Inflammatory macrophage (primary cell): ENCODE measurements at regions not wholly inside any gene's neighbourhood (a gene's known extent, or its start where the extent isn't known, plus 50 kb on each side); places are given as distances from the start of the nearest gene placed in this dataset.
A peak's percentile ranks its signal among the peaks of the same experiment; 100 is the strongest.

ENCODE experiments used
- DNase-seq, 2 donors: peaks; one replicate each; pipeline ENCODE4 v3.0.0-alpha.2; 2020 to 2022

DNA sequence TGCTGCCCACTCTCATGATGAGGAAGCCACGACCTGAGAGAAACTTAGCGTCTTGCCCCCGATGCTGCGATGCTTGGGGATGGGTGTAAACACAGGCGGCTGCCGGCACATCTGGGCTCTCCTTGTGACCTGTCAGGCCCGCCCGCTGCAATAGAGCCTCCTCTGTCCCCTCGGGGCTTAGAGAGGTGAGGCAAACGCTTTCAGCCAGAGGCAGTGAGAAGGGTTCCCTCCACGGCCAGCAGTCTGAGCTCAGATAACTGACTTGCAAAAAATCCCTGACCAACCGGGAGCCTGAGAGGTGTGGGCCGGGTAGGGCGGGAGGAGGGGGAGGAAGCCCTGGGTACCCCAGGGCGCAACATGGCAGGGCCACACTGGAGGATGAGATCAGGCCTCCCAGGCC, 260.6 kb downstream of the C16orf95 start:
- no peak for DNase-seq

DNA sequence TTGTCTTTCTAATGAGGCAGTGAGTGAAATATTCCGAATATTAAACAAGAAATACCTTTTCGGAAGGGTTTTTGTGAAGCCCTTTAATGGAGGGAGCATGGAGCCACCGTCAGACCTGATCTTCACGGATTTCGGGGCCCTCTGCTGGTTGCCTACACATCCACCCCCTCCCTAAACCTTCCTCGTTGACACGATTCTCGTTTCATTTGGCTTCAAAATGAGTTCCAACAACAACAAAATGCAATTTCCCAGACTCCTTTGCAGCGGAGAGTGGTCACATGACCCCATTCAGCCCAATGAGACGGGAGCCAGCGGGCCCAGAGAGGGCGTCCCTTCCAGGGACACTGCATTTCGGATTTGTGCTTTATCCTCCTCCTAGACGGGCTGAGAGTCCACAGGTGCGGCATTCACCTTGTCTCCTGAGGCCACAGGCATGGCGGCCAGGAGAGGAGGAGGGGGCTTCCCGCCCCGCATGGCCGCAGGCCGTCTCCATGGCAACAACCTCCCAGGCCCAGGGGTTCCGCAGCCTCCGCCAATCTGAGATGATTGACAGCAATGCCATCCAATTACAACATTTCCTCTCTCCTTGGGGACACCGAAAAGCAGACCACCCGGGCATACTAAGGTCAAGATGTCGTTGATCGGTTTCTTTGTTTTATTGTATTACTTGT, 259.8 kb downstream of the C16orf95 start:
- DNase-seq: no peak

DNA sequence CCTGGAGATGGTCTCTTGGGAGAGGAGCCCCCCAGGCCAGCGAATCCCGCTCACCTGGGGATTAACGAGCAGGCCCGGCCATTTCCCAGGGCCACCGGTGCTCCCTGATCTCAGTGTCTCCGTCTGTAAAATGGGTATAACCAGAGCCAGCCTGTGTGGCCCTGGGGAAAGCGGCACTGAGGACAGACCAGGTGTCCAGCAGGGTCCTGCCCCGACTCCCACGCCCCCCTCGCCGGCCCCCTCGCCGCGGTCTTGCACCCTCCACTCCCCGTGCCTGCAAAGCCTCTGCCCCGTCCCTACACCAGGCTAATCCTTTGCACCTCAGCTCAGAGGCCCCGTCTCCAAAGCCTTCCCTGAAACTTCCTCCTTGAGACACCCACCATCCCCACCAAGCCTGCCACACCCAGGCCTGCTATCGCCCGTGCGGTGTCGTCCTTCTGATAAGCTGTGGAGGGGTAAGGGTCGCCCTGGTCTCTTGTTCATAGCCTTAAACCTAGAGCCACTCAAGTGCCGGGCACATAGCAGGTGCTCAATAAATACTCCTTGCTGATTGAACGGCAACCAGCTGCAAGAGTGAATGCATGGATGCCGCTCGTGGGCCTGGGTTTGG, 259.1 kb downstream of the C16orf95 start:
- no peak for DNase-seq

DNA sequence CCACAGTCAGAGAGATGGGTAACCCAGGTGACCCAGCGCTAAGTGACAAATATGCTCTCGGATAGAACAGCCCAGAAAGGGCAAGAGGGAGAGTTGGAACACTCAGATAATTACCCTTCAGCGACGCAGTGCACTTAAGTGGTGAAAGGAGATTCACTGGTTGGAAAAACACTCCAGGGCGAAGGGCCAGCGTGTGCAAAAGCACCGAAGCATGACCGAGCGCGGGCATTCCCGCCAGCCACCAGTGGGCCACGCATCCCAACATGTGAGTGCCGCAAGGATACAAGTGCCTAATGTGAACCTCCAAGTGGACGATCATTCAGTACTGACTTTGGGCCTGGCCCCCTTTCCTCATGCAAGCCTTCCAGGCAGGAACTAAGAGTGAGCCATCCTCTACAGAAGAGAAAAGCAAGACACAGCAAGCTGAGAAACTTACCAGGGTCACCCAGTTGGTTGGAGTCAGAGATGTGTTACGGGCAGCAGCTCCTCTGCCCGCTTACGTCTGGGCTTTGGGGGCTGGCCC, 258.4 kb downstream of the C16orf95 start:
- no peak for DNase-seq

DNA sequence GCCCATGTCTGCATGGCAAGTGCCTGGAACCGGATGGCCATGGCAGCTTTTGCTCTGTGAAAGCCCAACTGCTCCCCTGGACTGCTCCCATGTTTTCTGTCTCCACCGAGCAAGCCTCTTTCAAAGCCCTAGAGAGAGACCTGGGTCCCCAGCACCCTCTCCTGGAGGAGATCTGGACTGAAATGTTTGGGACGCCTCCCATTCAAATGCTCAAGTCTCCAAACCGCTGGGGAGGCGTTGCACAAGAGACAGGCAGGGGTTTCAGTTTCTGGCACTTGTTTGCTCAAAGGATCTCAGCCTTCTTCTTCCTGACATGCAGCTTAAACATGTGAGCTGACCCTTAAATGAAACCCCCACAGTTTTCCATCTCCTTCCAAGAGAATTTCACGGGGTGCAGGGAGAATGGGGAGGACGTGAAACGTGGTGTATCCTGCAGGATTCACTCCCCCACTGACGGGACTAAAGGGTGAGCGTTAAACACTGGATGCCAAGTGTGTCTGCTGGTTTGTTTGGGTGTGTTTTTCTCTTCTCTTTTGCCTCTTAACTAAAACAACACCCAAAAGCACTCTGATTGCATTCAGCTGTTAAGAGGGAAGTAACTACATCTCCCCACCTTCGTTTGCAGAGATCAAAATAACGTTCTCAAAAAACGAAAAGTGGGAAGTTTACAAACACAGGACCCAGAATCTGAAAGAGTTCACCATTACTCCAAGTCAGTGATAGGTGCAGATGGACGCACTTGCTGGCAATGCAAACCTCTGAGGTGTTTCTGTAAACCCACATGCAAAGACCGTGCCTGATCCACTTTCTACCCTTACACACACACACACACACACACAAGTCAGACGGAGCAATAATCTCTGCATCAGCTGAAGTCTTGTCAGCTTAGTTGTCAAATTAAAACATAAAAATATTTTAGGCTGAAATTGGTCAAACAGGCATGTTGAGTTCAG, 256.9 kb downstream of the C16orf95 start:
- peak; percentile 15 to 36 for DNase-seq

DNA sequence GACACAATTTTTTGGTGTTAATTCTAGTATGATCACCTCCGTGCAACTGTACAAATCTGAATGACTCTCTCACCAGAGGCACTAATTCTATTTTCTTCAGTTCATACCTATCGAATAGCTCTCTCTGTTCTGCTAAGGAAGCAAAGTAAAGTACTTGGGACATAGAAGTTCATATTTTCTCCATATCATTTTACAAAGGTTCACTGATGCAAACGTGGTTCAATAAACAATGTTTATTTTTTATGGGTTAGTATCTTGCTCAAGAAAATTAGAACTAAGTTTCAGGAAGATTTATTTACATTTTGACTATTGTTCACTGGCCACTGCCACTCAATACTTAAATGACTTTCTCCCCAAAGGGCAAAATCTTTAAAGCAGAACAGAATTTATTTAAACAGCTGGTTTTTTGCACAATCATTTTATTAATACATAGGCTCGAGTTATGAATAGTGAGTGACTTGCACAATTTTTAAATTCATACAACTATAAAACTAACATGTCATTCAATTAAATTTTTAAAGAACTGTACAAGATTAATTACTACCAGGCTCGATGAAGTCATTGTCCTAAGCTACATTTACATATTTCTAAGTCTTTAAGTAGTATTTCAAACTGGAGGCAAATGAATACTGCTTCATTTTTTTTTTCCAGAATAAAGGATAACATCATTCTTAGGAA, 255.8 kb downstream of the C16orf95 start:
- DNase-seq: no peak

DNA sequence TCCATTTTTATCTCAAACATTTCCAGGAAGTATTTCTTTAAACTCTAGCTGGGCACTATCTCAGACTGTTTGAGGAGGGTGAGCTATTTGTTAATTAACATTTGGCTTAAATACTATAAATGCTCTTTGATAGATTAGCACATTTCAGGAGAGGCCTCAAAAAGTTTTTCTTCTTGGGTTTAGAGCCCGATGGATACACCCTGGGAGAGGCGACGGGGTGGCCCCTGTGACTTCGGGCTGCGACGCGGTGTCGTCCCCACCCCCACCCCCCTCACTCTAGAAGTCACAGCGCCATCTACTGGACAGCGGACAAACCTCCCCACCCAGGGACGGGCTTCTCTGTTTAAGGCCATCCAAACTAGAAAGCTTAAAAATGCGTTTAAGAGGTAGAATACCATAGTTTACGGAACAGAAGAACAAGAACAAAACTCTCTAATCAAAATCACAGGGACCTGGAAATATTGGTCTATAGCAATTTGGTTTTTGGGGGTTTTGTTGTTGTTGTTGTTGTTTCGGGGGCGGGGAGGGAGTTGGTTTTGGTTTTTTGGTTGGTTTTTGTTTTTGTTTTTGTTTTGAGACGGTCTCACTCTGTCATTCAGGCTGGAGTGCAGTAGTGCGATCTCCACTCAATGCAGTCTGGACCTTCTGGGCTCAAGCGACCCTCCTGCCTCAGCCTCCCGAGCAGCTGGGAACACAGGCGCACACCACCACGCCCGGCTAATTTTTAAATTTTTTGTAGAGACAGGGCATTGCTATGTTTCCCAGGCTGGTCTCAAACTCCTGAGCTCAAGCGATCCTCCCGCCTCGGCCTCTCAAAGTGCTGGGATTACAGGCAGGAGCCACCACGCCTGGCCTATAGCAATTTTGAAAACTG, 254.4 kb downstream of the C16orf95 start:
- peak; percentile 75 to 77 for DNase-seq

DNA sequence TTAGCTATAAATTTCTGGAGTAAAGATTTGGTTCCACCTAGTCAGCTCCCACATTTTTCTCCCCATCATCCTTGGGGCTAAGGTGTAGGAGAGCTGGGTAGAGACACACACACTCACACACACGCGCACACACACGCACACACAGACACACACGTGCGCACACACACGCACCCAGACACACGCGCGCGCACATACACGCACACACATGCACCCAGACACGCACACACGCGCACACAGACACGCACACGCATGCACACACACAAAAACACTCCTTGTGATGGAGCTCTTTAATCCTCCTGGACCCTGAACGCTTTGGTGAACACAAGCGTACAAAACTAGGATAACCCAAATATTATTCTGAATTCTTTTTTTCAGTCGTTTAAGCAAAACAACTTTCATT, 253.6 kb downstream of the C16orf95 start:
- no peak for DNase-seq

DNA sequence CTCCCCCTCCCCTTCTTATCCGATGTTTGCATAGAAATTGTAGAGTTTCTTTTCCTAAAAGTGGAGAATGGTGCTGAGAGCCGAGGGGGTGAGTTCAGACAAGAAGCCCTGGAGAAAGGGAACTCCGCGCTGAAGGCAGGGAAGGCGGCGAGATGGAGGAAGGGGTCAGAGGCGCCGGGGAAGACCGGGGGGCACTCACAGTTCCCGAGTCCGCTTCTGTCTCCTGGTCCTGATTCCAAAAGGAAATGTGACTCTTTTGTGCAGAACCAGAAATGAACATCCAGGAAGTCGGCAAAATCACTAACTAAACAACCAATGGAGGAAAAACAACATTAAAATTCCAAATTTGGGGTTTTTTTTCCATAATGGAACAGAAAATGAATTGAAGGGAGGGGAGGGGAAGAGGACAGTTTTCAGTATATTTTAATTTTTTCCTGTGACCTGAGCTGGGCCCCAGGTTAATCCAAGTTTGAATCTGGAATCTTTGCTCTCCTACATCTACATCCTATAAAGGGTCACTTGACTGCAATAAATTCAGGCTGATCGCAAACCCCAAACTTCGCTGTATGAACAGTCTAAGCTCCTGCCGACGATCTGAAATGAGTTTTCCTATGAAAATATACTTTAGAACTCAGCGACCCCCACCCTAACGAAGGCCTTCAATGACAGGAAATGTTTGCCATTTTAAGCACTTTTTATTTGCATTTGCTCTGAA, 252.3 kb downstream of the C16orf95 start:
- no peak for DNase-seq

DNA sequence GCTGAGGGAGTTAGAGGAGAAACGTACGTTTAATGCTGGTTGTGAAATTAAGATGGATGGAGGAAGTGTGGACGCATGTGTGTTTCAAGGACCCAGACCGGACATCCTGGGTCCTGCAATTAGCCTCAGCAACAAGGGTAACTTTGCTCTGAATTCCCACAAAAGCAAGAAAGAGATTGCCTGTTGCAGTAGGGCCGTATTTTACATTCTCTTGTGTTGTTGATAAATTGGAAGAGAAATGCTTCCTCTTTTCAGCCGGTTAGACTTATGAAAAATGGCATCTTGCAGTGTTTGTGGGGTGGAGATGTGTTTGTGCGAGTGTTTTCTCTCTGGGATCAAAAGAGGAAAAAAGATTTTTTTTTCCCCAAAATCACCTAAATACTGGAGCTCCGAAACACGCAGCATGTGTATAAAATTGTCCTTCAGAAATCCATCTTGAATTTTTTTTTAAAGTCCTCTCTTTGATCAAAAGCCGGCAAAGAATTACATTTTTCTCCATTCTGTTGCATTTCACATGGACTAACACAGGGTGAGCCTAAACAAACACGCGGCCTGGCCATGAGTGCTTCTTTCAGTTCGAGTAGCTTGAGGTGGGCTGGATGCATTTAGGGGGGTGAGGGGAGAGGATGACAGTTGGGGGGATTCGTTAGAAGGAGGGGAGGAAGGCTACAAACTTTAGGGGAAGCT, 251.6 kb downstream of the C16orf95 start:
- peak in 1 of 2 donors; percentile 22 for DNase-seq

DNA sequence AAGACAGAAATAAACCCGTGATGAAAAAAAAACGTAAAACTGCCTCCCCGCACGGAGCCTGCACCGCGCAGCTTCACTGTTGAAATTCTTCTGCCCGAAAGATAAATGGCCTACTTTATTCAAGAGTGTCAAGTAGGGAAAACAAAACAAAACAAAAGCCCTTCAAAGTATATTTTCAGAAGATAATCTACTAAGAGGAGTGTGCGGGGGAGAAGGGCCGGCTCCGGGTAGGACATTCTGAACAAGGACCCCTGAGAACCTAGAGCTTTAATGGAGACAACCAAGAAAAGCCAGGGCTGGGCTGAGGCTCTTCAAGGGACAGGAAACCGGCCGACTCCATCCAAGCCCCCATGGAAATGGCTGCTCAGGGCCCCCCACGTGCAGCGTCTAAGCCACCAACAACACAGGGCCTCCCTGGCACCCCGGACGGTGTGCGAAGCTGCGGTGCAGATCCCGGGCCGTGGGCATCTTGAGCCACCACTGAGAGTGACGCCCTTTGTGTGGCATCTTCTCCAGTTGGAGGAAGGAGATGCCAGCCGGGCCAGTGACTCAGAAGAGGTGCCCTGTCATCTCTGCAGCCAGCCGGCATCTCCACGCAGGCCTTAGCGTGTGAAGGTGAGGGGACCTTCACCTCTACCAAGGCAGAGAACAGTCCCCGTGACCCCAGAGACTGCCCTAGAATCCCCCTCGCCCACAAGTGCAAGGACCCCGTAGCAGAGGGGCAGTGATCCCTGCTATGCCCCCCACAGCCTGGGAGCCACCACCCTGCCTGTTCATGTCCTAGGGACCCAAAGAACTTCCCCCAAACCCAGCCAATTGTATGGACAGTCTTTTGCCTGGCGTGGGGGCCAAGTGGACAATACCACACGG, 250.8 kb downstream of the C16orf95 start:
- no peak for DNase-seq

DNA sequence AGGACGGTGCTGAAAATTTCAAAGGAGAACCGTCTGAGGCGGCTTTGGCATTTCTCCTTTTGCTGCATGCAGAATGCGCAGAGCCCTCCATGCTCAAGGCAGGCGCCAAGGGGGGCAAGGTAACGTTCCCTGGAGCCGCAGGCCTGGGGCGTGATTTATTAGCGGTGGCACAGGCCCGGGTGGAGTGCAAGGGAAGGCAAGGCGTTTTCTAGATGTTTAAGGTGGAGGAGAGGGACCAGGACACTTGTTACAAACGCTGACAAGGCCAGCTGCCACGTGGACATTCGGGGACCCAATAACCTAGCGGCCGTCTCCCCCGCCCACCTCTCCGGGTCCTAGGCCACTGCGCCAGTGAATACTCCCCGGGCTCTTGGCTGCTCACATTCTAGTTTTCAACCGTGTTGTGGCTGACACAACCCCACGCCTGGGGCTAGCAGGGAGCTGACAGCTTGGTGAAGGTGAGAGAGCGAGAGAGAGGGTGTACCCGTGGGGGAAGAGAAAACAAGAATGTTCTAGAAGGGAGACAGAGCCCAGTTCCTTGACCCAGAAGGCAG, 250.1 kb downstream of the C16orf95 start:
- DNase-seq: no peak

DNA sequence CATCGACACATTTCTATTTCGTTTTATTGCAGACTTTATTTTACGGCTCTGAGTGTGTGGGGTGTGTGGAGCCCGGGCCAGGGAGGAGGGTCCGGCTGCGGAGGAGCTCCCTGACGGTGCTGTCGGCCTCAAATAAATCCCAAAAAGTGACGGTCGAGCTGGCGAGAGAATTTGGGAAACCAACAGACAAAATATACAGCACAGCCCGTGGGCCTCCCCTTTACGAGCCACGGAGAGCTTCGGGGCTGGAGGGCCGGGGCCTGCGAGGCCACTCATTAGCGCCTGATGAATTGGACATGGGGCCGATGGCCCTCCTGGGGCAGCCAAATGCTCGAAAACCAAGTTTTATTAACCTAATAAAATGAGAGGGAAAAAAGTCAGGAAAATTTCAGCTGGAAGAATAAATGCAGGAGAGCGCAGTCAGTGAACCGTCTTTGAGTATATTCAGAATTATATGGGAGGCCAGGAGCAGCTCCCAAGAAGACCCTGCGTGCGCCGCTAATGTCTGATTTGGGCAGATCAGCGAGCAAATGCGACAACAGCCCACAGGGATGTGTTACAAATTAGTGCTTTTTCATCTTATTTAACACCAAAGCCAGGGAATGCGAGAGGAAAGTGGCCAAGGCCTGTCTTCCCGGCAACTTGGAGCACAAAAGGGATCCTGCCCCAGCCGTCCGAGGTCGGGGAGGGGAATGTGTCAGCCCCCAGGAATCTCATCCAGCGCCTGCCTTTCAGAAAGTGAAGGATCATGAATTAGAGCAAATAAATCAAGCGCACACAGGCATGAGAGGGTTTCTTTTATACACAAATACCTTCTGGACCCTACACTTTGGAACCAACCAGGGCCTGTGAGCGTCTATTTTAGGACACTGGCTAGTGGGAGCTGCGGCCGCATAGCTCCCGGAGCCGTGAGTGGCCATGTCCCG, 249.1 kb downstream of the C16orf95 start:
- no peak for DNase-seq

DNA sequence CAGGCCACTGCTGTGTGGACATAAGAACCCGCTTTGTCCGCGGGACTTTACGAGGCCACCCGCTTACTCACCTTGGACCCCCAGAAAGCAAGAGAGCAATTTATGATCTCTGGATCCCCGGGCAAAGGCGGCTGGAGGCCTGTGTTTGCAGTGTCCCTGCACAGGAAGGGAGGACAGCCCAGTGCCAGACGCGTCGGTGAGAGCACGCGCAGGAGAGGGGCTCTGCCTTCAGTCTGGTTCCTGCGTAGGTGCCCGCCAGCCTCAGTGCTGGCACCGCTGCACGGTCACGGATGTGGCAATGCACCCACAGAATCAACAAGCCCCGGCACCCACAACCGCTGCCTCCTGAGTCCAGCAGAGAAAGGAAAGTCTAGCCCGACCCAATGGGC, 248.4 kb downstream of the C16orf95 start:
- no peak for DNase-seq

DNA sequence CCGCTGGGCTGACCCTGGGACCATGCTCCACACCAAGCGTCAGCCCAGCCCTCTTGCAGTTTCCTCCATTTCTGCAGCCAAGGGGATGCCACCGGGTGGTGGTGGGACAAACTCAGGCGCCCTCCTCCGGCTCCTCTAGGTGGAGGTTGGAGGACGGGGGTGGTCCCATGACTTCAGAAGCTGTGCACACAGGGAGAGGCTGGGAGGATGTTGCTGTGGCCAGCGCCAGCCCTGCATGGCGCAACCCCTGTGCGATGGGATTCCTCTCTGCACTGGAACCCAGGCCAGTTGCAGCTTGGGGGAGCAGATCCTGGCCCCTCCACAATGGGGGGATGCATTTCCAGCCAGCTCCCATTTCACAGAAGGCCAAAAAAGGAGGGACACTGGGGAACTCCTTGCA, 246.5 kb downstream of the C16orf95 start:
- DNase-seq: no peak

DNA sequence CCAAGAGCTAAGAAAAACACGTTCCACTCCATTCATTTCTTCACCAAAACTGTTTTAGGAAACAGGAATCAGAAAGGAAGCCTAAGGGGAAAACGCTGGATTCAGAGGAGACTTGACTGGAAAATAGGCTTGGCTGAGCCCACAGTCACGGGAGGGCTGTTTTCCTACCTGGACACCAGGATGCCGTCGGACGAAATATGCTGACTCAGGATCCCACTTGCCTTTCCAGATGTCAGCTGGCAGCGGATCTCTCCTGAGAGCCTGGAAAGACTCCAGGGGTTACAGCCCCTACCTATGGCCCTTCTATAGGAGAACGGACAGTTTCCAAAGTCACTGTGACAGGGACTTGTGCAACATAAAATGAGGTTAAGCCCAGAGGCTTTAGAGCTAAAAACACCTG, 245.1 kb downstream of the C16orf95 start:
- DNase-seq: no peak

DNA sequence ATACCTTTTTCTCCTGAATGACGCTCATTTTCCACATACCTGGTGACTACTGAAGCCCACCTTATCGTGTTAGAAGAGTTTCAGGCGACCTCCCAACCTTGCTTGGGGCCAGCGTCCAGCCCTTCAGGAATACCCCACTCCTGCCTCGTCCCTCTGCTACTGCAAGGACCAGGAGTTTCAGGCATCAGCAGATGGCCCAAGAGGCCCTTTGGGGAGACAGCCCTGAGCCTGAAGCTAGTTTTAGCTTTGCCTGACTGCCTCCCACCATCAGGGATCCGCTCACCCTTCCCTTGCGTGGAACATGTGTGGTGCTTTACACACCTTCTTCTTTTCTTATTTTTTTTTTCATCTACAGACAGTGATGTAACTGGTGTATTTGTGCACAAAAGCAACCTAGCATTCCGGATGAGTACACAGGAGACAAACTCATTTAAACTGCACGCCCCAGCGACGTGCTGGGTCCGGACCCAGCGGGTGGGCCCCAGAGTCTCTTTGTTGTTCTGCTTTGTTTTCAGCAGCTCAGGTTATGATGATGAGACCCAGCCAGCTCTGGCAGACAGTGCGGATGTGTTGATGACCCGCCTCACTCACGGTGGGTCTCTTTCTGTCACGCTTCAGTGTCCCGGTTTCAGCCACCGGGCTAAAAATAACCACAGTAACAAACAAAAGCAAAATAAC, 242.4 kb downstream of the C16orf95 start:
- DNase-seq: no peak
